HG03342 (cell line): ENCODE measurements at regions not wholly inside any gene's neighbourhood (a gene's known extent, or its start where the extent isn't known, plus 50 kb on each side); places are given as distances from the start of the nearest gene placed in this dataset.

Experiments
- ATAC-seq: cut with Tn5 transposase; IDR thresholded peaks from one replicate; pipeline ENCODE4 v1.9.1; 2021; ENCODE audit warnings: mild to moderate bottlenecking, moderate library complexity; ENCODE audit not compliant: unreplicated experiment

DNA sequence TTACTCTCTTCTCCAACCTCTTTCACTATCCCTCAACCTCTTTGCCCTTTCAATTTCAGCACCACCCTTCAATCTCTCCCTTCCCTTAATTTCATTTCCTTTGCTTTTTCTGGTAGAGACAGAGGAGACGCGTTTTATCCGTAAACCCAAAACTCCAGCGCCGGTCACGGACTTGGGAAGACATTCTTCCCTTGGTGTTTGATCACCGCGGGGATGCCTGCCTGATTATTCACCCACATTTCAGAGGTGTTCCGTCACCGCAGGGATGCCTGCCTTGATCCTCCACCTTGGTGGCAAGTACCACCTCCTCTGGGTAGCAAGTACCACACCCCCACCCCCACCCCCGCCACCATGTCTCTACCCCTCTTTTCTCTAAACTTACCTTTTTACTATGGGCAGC lies 669.4 kb upstream of the PKDCC start:
- ATAC-seq = no peak

DNA sequence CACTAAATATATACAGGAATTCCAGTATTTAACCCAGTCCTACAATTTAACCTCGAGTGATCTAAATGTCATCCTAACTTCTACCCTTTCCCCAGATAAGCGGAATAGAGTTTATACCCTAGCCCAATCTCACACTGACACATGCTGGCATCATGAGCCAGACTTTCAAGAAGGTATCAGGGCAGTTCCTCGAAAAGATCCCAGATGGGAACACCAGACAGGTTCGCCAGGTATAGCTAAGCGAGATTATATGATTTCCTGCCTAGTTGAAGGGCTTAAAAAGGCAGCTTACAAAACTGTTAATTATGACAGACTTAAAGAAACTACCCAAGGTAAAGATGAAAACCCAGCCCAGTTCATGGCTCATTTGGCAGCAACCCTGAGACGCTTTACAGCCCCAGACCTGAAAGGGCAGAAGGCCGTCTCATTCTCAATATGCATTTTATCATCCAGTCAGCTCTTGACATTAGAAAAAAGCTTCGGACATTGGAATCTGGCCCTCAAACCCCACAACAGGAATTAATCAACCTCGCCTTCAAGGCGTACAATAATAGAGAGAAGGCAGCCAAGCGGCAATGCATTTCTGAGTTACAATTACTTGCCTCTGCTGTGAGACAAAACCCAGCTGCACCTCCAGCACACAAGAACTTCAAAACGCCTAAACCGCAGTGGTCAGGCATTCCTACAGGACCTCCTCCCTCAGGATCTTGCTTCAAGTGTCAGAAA lies 668.2 kb upstream of the PKDCC start:
- no peak for ATAC-seq

DNA sequence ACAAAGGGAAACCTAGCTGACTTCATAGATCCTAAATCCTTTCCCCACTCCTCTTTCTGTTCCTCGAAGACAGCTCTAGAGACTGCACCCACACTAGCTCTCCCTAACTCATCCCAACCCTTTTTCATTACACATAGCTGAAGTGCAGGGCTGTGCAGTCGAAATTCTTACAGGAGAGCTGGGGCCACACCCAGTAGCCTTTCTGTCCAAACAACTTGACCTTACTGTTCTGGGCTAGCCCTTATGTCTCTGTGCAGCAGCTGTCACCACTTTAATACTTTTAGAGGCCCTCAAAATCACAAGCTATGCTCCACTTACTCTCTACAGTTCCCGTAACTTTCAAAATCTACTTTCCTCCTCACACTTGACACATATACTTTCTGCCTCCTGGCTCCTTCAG lies 666.1 kb upstream of the PKDCC start:
- ATAC-seq = no peak

DNA sequence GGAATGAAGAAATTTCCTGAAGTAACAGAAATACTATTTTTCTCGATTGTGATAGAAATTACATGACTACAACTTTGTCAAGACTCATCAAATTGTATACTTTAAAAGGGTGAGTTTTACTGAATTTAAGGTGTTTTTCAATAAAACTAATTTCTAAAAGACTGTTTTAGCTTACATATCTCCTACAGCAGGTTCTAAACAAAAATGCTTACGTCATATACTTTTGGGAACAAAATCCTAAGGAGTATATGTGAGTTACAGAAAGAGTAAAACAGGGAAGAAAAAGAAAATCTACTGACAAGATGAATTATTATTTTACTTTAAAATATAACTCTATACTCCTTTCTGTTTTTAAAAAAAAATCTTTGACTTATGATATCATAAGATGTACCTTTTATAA lies 660.3 kb upstream of the PKDCC start:
- no peak for ATAC-seq

DNA sequence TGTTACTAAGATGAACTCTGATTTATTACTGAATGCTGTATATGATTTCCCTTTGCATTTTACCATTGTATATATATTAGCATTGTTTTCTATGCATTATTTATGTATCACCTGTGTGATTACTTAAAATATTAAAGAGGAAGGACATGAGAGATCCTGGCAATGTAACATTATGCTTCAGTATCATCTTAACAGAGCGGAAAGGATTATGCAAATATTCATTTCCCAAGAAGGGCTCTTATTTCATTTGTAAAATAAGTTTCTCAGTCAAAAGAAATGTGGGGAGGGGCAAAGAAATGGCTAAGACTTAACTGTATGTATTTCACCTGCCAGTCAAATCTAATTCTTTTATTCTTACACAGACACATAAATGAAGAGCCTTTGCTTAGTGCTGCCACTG lies 654.2 kb upstream of the PKDCC start:
- no peak for ATAC-seq

DNA sequence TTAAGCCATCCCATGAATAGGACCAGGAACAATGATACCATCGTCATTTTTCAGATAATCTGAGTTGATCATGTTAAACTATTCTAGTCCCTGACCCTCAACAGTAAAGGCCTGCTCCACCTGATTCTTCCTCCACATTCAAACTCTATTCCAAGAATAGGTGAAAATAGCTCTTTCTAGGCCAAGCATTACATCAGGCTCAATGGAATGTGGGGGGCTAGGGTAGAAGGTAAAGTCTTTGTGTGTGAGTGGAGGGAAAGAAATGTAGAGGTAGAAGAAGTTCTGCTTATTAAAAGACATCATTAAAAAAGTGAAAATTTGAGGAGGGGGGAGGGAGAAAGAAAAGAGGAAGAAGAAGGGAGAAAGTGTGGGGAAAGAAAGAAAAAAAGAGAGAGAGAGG lies 653.3 kb upstream of the PKDCC start:
- no peak for ATAC-seq

DNA sequence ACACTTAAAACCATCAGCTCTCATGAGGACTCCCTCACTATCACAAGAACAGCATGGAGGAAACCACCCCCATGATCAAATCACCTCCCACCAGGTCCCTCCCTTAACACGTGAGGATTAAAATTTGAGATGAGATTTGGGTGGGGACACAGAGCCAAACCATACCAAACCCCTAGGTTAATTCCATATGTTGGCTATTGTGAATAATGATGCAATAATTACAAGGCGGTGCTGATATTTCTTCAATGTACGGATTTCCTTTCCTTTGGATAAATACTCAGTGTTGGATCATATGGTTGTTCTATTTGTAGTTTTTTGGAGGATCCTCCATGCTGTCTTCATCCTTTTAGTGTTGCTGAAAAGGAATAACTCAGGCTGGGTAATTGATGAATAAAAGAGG lies 652.1 kb upstream of the PKDCC start:
- no peak for ATAC-seq

DNA sequence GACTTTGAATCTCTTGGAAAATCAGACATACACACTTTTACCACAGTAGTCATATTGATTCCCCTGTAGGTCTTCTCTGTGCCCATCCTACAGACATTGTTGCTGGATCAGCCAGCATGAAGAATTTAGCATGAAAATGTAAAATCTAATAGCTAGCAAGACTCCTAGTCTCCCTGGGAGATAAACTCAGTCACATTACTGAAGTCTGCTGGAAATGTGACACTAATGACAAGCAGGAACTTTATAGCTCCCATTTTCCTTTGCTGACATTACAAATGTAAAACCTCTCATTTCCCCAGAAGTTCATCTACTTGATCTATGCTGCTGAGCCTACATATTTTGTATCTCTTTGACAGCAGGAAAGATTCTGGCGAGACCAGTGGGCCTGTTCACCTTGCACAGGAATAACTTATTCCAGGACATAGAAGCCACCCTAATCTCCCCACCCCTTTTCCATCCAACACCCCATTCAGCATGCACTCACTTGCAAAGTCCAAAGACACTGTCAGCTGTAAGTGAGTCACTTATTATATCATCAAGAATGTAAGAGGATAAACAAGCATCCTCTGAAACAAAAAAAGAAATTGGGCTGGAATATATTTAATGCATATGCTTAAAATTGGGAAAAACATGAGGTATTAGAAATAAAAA lies 648.3 kb upstream of the PKDCC start:
- no peak for ATAC-seq

DNA sequence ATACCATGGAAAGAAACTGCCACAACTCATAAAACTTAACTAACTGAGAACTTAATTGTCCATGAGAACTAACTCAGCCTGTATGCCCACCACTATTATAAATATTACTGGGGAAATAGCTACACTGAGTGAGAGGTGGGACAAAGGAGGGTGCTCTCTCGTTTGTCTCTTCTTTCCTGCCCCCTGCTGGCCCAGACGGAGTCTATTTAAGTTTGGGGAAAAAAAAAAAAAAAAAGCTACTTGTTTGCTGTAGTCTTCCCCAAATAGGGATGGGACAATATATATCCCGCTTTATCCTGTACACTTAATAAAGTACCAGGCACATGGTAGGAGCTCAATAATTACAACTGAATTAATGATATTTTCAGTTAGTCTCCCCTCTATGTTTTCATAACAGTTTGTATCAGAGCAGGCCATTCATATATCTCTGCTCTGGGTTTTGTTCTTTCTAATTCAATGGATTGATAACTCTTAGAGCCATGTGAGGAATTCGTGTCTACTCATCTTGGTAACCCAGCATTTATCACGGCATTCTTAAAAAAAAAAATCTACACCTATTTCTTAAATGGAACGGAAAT lies 647.6 kb upstream of the PKDCC start:
- no peak for ATAC-seq

DNA sequence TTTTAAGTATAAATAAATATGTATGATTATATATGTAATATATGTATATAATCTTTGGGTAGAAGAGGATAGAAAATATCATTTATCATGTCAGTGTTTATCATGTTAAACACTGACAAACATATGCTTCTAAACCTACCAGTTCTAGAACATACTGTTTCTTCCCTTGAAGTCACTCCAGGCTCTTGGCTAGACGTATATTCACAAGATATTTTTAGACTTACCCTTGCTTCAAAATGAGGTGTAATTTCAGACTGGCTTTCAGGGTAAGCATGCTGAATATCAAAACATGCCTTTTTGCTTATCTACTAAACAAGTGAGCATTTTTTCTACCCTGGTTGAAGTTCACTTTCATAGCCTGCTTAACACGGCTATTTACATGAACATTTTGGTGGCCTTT lies 642.4 kb upstream of the PKDCC start:
- ATAC-seq = no peak

DNA sequence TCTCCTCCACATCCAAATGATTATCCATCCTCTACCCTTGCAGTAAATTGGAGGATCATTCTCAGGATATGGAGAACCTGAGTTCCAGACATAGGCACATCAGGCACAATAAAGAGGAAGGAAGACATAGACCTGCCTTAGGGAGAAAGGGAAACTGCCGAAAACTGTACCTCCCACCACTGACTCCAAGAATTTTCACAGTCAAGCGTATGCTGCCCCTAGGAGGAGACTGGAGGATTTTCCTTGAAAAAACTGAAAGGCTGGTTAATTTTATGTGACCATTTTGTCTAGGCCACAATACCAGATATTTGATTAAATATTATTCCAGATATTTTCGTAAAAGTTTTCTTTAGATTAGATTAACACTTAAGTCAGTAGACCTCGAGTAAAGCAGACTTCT lies 638.5 kb upstream of the PKDCC start:
- no peak for ATAC-seq

DNA sequence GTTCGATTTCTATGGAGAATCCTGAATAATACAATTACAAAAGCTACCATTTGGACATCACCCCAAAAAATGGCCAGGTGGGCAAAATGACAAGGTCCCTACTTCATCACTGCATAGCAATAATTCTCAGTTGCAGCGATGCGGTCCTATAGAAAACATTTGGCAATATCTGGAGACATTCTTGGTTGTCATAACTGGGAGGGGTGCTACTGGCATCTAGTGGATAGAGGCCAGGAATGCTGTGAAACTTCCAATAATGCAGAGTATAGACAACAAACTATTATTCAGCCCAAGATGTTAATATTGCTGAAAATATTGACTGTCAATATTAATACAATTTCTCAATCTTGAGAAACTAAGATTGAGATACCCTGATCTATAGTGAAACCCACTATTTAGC lies 637.8 kb upstream of the PKDCC start:
- no peak for ATAC-seq

DNA sequence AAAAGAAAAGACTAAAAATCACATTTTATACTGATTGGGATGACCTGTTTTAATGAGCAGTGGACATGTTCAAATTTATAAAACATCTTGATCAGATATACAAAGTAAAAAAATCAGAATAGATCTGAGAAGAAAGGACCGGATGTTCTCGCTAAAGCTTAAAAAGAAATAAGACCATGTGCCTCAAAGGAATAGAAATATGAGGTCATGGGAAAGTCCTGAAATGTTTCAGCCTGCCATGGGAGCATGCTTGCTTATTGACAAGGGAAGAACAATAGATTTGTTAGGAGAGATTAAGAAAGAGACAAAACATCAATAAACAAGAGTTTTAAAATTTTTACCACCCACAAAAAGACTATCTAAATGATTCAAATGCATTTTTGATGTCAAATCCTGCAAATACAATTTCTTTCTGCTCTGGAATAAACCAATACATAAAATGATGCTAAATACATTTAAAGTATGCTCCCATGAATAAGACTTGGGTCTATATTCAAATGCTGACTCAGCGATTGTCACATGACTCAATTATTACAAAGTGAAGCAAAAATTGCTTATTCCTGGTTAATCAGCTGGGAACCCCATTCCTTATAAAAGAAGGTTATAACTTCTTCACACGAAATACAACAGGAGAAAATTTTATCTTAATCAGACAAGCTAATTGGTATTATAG lies 633.9 kb upstream of the PKDCC start:
- no peak for ATAC-seq

DNA sequence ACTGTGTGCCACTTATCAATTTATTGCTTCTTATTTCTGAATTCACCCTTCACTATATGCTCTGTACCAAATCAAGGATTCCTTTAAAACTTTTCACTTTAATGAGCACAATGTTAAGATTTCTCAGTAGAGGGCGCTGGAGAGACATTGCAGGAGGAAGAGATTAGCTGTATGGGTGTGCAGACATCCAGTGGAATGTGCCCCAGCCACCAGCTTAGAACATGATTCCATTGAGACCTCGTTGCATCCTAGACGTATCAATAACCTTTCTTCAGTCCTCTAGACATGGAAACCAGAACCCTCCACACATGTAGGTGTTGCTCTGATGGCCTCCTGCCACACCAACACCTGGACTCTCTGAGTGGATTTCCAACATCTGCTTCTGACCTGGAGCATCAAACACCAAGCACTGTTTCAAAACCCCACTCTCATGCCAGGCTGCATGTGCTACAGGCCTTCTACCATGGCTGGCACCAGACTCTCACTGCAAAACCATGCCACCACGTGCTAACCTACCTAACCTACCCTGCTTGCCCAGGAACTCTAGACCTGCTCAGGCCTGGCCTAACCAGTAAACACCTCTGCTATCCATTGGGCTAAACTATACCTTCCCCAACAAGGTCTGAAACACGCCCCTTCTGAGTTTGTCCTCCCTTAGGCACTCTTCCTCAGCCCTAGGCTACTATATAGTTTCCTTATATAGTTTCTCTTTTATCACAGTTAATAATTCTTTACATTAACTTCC lies 633.2 kb upstream of the PKDCC start:
- peak; percentile 77 for ATAC-seq

DNA sequence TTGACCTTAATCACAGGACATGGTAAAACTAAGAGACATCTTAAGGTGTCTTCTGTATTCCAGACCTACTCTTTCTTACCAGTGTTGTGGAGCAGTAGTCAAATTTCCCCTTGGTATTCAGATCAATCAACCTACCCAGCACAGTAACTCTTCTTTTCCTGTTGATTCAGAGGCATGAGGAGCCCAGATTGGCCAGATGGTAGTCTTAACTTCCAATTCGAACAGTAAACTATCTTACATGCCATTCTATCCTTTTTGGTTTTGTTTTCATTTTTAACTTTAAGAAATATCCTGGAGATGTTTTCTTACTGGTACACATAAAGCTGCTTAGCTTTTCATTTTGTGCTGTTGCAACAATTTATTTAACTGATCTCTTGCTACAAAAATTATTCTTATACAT lies 630.3 kb upstream of the PKDCC start:
- no peak for ATAC-seq

DNA sequence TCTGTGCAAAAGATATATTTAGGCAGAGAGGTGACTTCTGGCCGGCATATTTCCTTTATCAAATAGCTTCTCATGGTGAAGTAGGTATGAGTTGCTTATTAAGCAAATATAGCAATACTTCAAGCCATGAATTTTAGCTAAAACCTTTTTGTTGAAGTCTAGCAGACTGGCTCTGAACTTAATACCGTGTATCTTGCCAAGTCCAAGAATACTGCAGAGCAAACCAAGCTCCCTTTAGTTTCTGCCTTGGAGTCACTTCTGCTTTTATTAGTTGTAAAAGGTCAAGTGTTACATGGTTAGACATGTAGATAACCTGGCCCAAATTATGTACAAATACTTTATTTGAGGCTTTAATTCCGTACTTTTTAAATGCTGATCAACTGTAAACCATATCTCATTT lies 627.6 kb upstream of the PKDCC start:
- ATAC-seq = no peak

DNA sequence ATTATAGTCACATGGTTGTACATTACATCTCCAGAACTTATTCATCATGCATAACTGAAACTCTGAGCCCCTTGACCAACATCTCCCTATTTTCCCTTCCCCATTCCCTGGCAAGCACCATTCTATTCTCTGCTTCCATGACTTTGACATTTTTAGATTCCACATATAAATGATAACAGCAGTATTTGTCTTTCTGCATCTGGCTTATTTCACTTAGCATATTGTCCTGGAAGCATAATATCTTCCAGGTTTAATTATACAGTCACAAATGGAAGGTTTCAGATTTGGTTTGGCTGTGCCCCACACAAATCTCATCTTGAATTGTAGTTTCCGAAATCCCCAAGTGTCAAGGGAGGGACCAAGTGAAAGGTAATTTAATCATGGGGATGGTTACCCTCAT lies 626.9 kb upstream of the PKDCC start:
- ATAC-seq = no peak

DNA sequence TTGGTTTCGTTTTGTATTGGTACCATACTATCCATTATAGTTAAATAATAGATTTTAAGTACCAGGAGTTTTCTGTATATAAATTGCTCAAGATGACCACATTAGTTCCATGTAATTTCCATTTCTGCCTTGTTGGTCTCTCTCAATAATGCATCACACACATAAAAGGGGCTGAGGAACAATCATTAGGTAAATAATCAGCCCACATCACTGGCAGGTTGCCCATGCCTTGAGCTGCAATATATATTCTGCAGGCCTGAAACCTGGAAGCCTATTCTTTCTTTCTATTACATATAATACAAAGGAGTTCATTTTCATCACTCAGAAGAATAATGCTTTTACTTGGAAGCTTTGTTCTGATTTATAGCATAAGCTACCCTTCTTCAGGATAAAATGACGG lies 616.1 kb upstream of the PKDCC start:
- no peak for ATAC-seq

DNA sequence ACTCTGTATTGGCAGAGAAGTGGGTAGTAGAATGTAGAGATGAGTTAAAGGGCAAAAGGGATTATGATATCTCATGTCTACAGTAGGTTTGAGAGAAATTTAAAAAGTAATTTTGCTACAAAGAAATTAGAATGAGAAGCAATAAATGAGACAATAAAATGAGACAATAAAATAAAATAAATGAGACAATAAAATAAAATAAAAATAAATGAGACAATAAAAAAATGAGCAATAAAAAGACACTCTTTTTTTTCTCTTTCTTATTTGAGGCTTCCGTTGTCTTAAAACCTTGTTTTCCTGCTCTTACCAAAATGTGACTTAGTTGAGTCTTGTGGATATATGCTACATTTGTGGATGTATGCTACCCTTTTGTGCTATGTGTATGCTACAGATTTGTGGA lies 615.4 kb upstream of the PKDCC start:
- no peak for ATAC-seq

DNA sequence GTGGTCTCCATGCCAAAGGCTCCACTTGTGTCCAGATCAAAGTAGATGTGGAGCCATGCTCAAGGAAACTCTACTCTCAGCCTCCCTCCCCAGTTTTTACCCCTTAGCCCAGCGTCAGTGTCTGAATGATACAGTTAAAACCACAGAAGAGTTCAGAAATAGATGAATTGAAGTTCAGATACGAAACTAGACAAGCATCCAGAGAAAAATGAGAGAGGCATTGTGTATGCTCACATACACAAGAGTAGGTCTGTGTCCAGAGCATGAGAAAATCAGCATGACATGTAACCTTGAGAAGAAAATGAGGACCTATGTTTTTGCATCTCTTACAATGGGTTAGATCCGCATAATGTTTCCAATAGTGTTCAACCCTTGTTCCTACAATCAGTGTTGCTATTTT lies 612.8 kb upstream of the PKDCC start:
- ATAC-seq = no peak

DNA sequence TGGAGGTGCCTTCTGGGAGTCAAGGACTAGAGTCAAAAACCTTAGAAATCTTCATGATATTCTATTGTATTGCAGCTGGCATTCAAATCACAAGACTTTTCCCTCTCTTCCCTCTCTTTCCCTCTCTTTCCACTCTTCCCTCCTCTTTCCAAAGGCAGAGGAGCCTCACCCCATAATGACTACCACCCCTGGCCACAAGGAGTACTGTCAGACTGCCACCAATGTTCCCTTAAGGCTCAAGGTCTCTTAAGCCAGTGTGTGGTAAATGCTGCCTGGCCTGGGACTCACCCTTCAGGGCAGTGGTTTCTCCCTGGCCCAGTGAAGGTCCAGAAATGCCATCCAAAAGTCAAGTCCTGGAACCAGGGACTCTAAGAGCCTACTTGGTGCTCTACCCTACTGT lies 605.9 kb upstream of the PKDCC start:
- ATAC-seq = no peak
